Activated T-helper 2 cell treated with anti-CD3 and anti-CD28 coated beads, Interferon-gamma antibody, Interleukin-2, Interleukin-4, amounts not matched to agents 10 μg/mL and 5 μg/mL and 100 μg/mL, durations not matched to agents 14 hours and 24 hours and 36 hours (primary cell): ENCODE measurements at regions not wholly inside any gene's neighbourhood (a gene's known extent, or its start where the extent isn't known, plus 50 kb on each side); places are given as distances from the start of the nearest gene placed in this dataset.
"Not testable (repeated sequence)": the region's sequence is repeated elsewhere in the genome, so short reads cannot be mapped to it uniquely, and the experiment has no call there.

ENCODE experiments used
- DNase-seq: peaks from one replicate; pipeline ENCODE4 v3.0.0; 2021; ENCODE audit warnings: low spot score
- H3K27ac Mint-ChIP-seq: one replicate; pipeline ENCODE4 v1.8.0; 2021; ENCODE audit warnings: mixed read lengths
- H3K27me3 Mint-ChIP-seq: one replicate; pipeline ENCODE4 v1.8.0; 2021; ENCODE audit warnings: low read depth, mixed read lengths
- H3K36me3 Mint-ChIP-seq: one replicate; pipeline ENCODE4 v1.8.0; 2021; ENCODE audit warnings: low read depth, mixed read lengths
- H3K4me1 Mint-ChIP-seq: one replicate; pipeline ENCODE4 v1.8.0; 2021; ENCODE audit warnings: low read depth, mixed read lengths
- H3K4me3 Mint-ChIP-seq: one replicate; pipeline ENCODE4 v1.8.0; 2021; ENCODE audit warnings: low read depth, mild to moderate bottlenecking, moderate library complexity, mixed read lengths
- H3K9me3 Mint-ChIP-seq: one replicate; pipeline ENCODE4 v1.8.0; 2021; ENCODE audit warnings: mixed read lengths
- intact Hi-C: fragments of 100-400 bp; cut with micrococcal nuclease; formaldehyde crosslinking; loops from one replicate; pipeline ENCODE4 v1.15.1; 2023

DNA sequence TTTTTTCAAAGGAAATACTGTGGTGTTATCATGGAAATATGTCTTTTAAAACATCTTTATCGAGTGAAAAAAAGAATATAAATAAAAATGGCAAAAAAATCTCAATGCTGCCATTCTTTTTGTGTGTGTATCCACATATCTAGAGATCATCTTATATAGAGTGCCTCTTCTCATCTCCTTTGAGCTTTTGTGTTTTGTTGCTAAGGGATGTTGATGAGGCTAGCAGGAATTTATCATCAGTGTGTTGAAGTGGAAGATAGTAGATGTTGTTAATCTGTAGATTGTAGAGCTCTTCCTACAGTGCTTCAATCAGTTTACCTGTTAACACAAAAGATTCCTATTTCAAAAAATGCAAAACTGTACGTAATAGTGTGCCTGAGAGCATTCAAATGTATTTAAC lies 1738.0 kb upstream of the SEL1L start:
- Mint-ChIP-seq H3K4me1 (no peaks in the 10 kb centered on the region), H3K27me3 (no peaks in the 10 kb centered on the region), H3K36me3 (no peaks in the 10 kb centered on the region), H3K4me3 (no peak overlapping the region), H3K27ac (no peak overlapping the region), H3K9me3 (peaks cover 35% of the 10 kb centered on the region)
- no peak for DNase-seq
- intact Hi-C loops = no loop called here

DNA sequence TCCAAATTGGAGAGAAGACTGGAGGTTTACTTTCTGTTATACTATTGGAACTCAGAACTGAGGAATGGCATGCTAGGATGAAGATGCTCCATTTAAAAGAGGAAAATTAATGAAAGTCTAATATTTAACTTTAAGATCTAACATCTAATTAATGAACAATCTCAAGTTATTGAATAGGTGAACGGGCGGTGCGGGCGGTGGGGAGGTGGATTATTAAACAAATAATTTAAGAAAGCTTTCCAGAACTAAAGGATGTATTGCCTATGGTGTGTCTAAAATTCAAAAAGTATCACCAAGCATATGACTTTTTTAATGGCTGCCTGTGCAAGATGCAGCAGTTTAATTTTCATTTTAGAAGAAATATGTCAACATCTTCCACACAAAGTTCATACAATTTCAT lies 1747.1 kb upstream of the SEL1L start:
- Mint-ChIP-seq H3K9me3 (peaks cover 33% of the 10 kb centered on the region), H3K4me3 (no peak overlapping the region), H3K27ac (no peak overlapping the region), H3K4me1 (no peaks in the 10 kb centered on the region), H3K36me3 (no peaks in the 10 kb centered on the region), H3K27me3 (no peaks in the 10 kb centered on the region)
- intact Hi-C loops = no loop called here
- no peak for DNase-seq

DNA sequence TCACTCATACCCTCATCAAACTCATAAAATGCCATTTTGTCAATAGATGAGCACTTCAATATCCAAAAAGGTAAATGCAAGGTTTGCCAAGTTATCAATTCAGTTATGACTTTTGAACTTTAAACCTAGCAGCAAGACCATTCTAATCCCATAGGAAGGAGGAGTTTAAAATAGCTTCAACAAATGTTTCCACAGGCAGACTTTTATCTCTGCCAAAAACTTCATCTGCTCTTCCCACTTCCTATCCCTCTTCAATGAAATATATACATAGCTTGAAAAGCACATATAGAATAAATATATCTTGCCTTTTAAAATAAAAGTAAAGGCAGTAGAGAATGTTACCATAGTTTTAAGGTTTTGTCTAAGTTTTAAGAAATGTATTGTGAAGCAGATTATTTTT lies 1749.1 kb upstream of the SEL1L start:
- intact Hi-C loops = no loop called here
- no peak overlapping the region for H3K4me3 Mint-ChIP-seq
- no peaks in the 10 kb centered on the region for H3K27me3 Mint-ChIP-seq
- H3K36me3 Mint-ChIP-seq = no peaks in the 10 kb centered on the region
- H3K9me3 Mint-ChIP-seq = peaks cover 31% of the 10 kb centered on the region
- H3K4me1 Mint-ChIP-seq = no peaks in the 10 kb centered on the region
- no peak overlapping the region for H3K27ac Mint-ChIP-seq
- DNase-seq = no peak

DNA sequence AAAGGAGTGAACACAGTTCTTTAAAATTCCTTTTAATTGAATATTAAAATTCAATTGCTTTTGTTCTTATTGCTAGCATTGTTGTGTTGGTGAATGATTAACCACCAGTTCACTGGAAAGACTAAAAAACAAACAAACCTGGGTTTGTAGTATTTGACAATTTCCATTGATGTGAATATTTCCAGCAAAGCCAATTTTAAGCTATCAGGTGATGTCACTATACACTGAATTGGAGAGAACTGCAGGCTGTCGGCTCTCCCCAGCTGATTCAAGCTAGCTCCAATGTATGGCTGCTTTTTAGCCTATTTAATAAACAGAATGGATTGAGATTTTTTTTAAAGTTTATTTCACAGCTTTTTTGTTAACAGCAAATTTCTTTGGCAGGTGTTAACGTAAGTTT lies 1753.6 kb upstream of the SEL1L start:
- no peaks in the 10 kb centered on the region for H3K27me3 Mint-ChIP-seq

DNA sequence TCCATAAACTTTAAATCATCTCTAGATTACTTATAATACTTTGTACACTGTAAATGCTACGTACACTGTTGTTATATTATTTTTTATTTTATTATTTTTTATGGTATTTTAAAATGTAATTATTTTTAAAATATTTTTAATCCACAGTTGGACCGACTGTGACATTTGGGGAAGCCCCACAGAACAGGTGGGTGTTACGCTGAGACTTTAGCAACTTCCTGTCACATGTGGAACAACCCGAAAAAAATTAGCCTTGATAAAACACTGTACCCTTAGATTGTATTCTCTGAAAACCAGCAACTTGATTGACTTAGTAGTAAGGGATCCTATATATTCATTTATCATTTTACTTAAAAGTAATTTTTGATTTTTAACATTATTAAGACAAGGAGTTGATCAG lies 1755.7 kb upstream of the SEL1L start:
- no peak for DNase-seq
- H3K27ac Mint-ChIP-seq = no peak overlapping the region
- H3K4me1 Mint-ChIP-seq = no peaks in the 10 kb centered on the region
- peaks cover 26% of the 10 kb centered on the region for H3K9me3 Mint-ChIP-seq
- H3K36me3 Mint-ChIP-seq = no peaks in the 10 kb centered on the region
- intact Hi-C loops = no loop called here
- H3K27me3 Mint-ChIP-seq = no peaks in the 10 kb centered on the region
- no peak overlapping the region for H3K4me3 Mint-ChIP-seq

More for the DNA sequence above, 1753.6 kb upstream of the SEL1L start:
- no peaks in the 10 kb centered on the region for H3K4me1 Mint-ChIP-seq
- H3K9me3 Mint-ChIP-seq = peaks cover 21% of the 10 kb centered on the region
- no peak overlapping the region for H3K27ac Mint-ChIP-seq
- intact Hi-C loops = no loop called here
- no peaks in the 10 kb centered on the region for H3K36me3 Mint-ChIP-seq
- no peak for DNase-seq
- no peak overlapping the region for H3K4me3 Mint-ChIP-seq

DNA sequence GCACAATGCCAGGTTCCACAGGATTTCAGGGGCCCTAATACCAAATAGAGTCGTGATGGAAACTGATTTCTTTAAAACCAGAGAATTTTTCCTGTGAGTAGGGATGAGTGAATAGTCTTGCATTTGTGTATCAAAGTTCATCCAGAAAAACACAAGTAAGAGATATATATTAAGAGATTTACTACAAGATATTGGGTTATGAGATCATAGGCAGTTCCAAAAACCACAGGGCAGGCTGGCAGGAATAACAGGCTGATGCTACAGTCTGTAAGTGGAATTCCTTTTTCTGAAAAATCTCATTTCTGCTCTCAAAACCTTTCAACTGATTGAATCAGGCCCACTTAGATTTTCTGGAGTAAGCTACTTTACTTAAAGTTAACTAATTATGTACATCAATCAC lies 1756.2 kb upstream of the SEL1L start:
- Mint-ChIP-seq H3K4me3 (no peak overlapping the region), H3K4me1 (no peaks in the 10 kb centered on the region), H3K27me3 (no peaks in the 10 kb centered on the region), H3K9me3 (peaks cover 30% of the 10 kb centered on the region), H3K27ac (no peak overlapping the region), H3K36me3 (no peaks in the 10 kb centered on the region)
- no peak for DNase-seq
- intact Hi-C loops = no loop called here

DNA sequence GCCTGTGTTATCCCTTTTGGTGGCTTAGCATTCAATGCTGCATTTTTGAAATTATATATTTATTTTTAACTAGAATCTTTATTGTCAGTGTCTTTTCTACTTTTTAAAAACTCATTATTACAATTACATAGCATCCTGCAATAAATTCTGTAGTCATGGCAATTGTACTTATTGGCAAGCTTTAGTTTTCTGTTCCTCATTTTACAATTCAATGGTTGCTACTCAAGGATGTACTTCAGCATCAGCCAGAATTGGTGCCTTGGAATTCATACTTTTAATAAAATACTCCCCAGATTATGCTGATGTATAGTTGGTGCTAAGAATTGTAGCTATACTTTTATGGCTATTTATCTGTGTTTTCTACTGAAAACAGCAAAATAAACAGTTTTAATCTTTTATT lies 1756.8 kb upstream of the SEL1L start:
- no peak overlapping the region for H3K27ac Mint-ChIP-seq
- no peak overlapping the region for H3K4me3 Mint-ChIP-seq
- H3K36me3 Mint-ChIP-seq = no peaks in the 10 kb centered on the region
- H3K9me3 Mint-ChIP-seq = peaks cover 35% of the 10 kb centered on the region
- H3K27me3 Mint-ChIP-seq = no peaks in the 10 kb centered on the region
- DNase-seq = no peak
- intact Hi-C loops = no loop called here
- H3K4me1 Mint-ChIP-seq = no peaks in the 10 kb centered on the region

DNA sequence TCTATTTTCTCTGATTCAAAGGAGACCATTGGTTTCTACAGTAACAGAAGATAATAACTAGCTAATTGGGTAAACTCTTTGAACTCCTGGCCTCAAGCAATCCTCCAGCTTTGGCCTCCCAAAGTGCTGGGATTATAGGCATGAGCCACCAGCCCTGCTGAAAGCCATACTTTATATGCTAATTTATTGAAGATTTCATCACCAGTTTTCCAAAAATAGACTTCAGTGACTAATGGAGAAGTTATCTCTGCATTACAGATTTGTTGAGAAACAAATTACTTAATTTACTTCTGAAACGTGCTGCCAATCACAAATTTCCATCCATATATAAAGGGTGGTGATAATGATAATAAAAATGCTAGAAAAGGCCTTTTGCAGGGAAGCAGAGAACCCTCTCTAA lies 1758.1 kb upstream of the SEL1L start:
- no peaks in the 10 kb centered on the region for H3K27me3 Mint-ChIP-seq
- intact Hi-C loops = no loop called here
- no peaks in the 10 kb centered on the region for H3K4me1 Mint-ChIP-seq
- no peaks in the 10 kb centered on the region for H3K36me3 Mint-ChIP-seq
- no peak for DNase-seq
- peaks cover 36% of the 10 kb centered on the region for H3K9me3 Mint-ChIP-seq
- no peak overlapping the region for H3K27ac Mint-ChIP-seq
- H3K4me3 Mint-ChIP-seq = no peak overlapping the region

DNA sequence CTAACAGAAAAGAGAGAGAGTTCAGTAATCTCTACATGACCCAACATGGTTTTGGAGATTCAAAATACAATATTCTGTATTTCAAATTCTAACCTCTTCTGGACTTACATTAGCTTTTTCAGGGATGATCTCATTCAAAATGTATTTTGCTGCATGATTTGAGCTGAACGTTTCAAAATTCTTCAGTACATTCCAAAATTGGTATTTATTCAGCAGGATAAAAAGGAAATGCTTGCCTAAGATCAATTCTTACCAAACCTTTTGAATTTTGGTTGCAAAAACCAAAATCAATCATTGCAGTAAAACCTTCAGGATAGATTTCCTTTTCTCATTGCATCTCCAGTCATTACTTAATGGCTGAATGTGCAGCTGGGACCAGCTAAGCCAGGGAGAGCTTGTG lies 1761.3 kb upstream of the SEL1L start:
- intact Hi-C loops = no loop called here
- DNase-seq = no peak
- H3K4me3 Mint-ChIP-seq = no peak overlapping the region
- H3K4me1 Mint-ChIP-seq = no peaks in the 10 kb centered on the region
- H3K27ac Mint-ChIP-seq = no peak overlapping the region
- H3K9me3 Mint-ChIP-seq = peaks cover 30% of the 10 kb centered on the region
- no peaks in the 10 kb centered on the region for H3K27me3 Mint-ChIP-seq
- no peaks in the 10 kb centered on the region for H3K36me3 Mint-ChIP-seq

DNA sequence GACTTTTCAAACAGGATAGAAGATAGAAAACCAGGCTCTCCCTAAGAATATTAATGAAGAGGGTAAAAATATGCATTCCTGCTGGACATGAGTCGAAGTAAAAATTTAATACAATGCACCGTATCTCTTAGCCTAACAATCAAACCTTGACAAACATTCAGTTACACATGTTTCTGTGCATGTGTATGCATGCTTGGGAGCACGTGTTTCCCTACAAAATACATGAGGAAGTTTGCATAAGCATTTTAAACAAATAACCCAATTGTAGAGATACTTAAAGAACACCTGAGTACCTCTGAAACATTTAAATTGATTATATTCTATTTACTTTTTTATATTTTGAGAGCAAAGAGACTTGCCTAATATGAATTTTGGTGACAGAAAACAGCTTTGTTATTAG lies 1763.7 kb upstream of the SEL1L start:
- Mint-ChIP-seq H3K27ac (no peak overlapping the region), H3K27me3 (no peaks in the 10 kb centered on the region), H3K36me3 (no peaks in the 10 kb centered on the region), H3K4me3 (no peak overlapping the region), H3K4me1 (no peaks in the 10 kb centered on the region), H3K9me3 (peaks cover 30% of the 10 kb centered on the region)
- DNase-seq = no peak
- intact Hi-C loops = no loop called here

DNA sequence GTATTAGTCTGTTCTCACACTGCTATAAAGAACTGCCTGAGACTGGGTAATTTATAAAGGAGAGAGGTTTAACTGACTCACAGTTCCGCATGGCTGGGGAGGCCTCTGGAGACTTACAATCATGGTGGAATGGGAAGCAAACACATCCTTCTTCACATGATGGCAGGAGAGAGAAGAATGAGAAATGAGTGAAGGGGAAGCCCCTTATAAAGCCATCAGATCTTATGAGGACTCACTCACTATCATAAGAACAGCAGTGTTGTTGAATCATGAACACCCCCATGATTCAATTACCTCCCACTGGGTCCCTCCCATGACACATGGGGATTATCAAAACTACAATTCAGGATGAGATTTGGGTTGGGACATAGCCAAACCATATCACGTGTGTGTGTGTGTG lies 1764.4 kb upstream of the SEL1L start:
- H3K4me3 Mint-ChIP-seq, H3K27me3 Mint-ChIP-seq, DNase-seq, H3K4me1 Mint-ChIP-seq, H3K36me3 Mint-ChIP-seq, H3K27ac Mint-ChIP-seq, intact Hi-C loops: not testable (repeated sequence)
- H3K9me3 Mint-ChIP-seq = peaks cover 30% of the 10 kb centered on the region

DNA sequence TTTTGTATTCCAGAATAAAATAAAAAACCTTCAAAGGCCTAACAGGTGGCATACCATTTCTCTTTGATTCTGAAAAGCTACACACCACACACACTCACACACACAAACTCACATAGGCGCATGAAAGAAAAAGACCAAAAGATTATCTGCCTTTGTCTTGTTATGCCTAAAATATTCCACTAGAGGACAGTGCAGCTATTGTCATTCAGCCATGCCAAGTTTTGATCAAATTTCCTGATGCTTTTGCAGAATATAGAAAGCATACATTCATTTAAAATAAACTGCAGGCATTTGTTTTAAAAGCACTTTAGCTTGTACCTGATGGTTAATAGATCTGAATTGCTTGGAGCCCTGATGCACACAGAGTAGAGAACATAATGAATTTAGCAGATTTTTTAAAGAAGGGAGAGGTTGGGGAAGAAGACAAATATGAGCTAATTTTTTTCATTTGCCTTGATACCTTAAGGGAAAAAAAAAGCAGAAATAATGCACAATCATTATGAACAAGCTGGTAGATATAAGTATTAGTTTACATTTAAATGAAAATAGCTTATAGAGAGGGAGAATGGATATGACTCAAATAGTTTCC lies 1766.9 kb upstream of the SEL1L start:
- Mint-ChIP-seq H3K27ac (no peak overlapping the region), H3K4me1 (no peaks in the 10 kb centered on the region), H3K9me3 (peaks cover 10% of the 10 kb centered on the region), H3K27me3 (no peaks in the 10 kb centered on the region), H3K4me3 (no peak overlapping the region), H3K36me3 (no peaks in the 10 kb centered on the region)
- no peak for DNase-seq
- intact Hi-C loops = no loop called here

DNA sequence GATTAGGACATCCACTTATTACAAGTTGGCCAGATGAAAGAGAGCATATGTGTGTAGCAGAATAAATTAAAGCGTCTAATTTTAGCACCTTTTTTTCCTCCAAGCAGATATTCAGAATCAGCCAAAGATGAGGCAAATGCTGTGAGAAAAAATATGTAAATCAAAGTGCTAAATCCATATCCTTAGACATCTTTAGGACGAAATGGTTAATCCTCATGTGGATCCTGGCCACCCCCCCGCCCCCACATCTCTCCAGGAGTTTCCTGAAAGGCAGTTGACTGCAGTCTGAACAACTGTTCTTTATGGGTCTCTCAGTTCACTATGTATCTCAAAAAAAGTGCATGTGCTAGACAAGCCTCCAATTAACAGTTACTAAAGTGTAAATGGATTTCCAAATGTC lies 1768.1 kb upstream of the SEL1L start:
- H3K27ac Mint-ChIP-seq = no peak overlapping the region
- H3K4me3 Mint-ChIP-seq = no peak overlapping the region
- peaks cover 12% of the 10 kb centered on the region for H3K9me3 Mint-ChIP-seq
- no peak for DNase-seq
- H3K27me3 Mint-ChIP-seq = no peaks in the 10 kb centered on the region
- intact Hi-C loops = no loop called here
- H3K4me1 Mint-ChIP-seq = no peaks in the 10 kb centered on the region
- H3K36me3 Mint-ChIP-seq = no peaks in the 10 kb centered on the region

DNA sequence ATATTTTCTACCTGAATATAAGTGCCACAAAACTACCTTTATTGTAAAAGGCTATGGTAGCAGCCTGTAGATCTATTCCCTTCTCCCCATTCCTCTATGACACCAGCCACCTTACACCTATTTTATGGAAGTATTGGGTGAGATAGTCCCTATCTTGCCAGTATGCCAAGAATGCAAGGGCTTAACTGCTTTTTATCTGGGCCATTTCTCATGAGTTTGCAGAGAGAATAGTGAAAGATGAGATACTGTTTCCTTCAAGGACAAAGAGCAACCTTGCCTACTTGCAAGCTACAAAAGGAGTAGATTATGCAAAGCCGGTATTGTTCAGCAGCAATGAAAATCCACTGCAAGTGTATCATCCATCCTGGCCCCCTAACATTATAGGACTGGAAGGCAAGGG lies 1775.6 kb upstream of the SEL1L start:
- no peak overlapping the region for H3K4me3 Mint-ChIP-seq
- no peaks in the 10 kb centered on the region for H3K36me3 Mint-ChIP-seq
- H3K27me3 Mint-ChIP-seq = no peaks in the 10 kb centered on the region

More for the DNA sequence above, 1775.6 kb upstream of the SEL1L start:
- intact Hi-C loops = no loop called here
- Mint-ChIP-seq H3K27ac (no peak overlapping the region), H3K9me3 (peaks cover 23% of the 10 kb centered on the region), H3K4me1 (no peaks in the 10 kb centered on the region)
- DNase-seq = no peak
